DMS 273 (cell line): ENCODE measurements at regions not wholly inside any gene's neighbourhood (a gene's known extent, or its start where the extent isn't known, plus 50 kb on each side); places are given as distances from the start of the nearest gene placed in this dataset.
"Not testable (repeated sequence)": the region's sequence is repeated elsewhere in the genome, so short reads cannot be mapped to it uniquely, and the experiment has no call there.

Experiments used
- DNase-seq: peaks from one replicate; lab custom pipeline; 2025; ENCODE audit not compliant: unreplicated experiment; lab: John Stamatoyannopoulos, UW

- no peak for DNase-seq
These were observed 105.1 kb downstream of the OXSM start for GRCh38 chr3:25895031-25895430.

- no peak for DNase-seq
These were observed 105.6 kb downstream of the OXSM start for GRCh38 chr3:25895443-25895842.

GRCh38 chr3:25897019-25897418, 107.1 kb downstream of the OXSM start:
- DNase-seq, result peak; percentile 10

GRCh38 chr3:25899352-25900101, 109.6 kb downstream of the OXSM start:
- no peak for DNase-seq

GRCh38 chr3:25900161-25900560, 110.3 kb downstream of the OXSM start:
- no peak for DNase-seq

GRCh38 chr3:25901796-25902195, 111.9 kb downstream of the OXSM start:
- no peak for DNase-seq

GRCh38 chr3:25902586-25902985, 112.7 kb downstream of the OXSM start:
- DNase-seq, result no peak

- no peak for DNase-seq
These were observed 113.7 kb downstream of the OXSM start for GRCh38 chr3:25903371-25904129.

- peak; percentile 55 for DNase-seq
These were observed 114.3 kb downstream of the OXSM start for GRCh38 chr3:25904206-25904605.

GRCh38 chr3:25906132-25906906, 116.4 kb downstream of the OXSM start:
- no peak for DNase-seq

GRCh38 chr3:25907081-25907480, 117.2 kb downstream of the OXSM start:
- DNase-seq, result no peak

GRCh38 chr3:25910105-25910504, 120.2 kb downstream of the OXSM start:
- DNase-seq, result no peak

- peak; percentile 61 for DNase-seq
These were observed 121.1 kb downstream of the OXSM start for GRCh38 chr3:25910997-25911396.

GRCh38 chr3:25911525-25912295, 121.8 kb downstream of the OXSM start:
- DNase-seq, result no peak

- no peak for DNase-seq
These were observed 123.3 kb downstream of the OXSM start for GRCh38 chr3:25913179-25913578.

- DNase-seq, result no peak
These were observed 125.8 kb downstream of the OXSM start for GRCh38 chr3:25915673-25916072.

GRCh38 chr3:25916321-25916720, 126.4 kb downstream of the OXSM start:
- DNase-seq, result no peak

- not testable (repeated sequence) for DNase-seq
These were observed 142.1 kb downstream of the OXSM start for GRCh38 chr3:25931967-25932366.

GRCh38 chr3:25938566-25939325, 148.9 kb downstream of the OXSM start:
- DNase-seq, result no peak

GRCh38 chr3:25940935-25941334, 151.0 kb downstream of the OXSM start:
- DNase-seq, result no peak
